Stimulated activated CD4-positive, alpha-beta T cell treated with anti-CD3 and anti-CD28 coated beads, Interleukin-4, amount 100 ng/mL, for 48 hours (primary cell): ENCODE measurements at regions not wholly inside any gene's neighbourhood (a gene's known extent, or its start where the extent isn't known, plus 50 kb on each side); places are given as distances from the start of the nearest gene placed in this dataset.

ENCODE experiments used
- DNase-seq, 2 donors: peaks; one replicate each; pipeline ENCODE4 v3.0.0-alpha.2; 2020; ENCODE audit warnings: low read depth in 2 of 2

GRCh38 chr4:56240554-56241174 is 146.6 kb downstream of the AASDH start:
- DNase-seq, result no peak

- no peak for DNase-seq
Observed at GRCh38 chr4:56238251-56238650, 149.0 kb downstream of the AASDH start.

DNA sequence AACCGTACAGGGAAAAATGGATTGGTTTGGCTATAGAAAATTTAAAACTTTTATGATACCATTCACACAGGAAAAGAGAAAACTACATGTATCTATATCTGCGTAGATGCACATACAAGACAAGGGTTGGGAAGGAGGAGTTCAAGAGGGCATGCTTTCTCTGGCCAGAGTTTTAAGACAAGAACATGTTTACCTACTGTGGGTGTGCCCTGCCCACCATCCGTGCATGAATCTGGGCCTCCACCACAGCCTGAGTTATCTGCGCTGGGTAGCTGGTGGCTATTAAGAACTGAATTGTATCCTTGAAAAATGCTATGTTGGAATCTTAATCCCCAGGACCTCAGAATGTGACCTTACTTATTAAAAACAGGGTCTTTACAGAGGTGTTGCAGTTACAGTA is 151.6 kb downstream of the AASDH start:
- DNase-seq, result no peak

GRCh38 chr4:56235011-56235410 is 152.3 kb downstream of the AASDH start:
- DNase-seq, result no peak

GRCh38 chr4:56234098-56234497 is 153.2 kb downstream of the AASDH start:
- no peak for DNase-seq

GRCh38 chr4:56231410-56231809 is 155.9 kb downstream of the AASDH start:
- DNase-seq, result no peak

DNA sequence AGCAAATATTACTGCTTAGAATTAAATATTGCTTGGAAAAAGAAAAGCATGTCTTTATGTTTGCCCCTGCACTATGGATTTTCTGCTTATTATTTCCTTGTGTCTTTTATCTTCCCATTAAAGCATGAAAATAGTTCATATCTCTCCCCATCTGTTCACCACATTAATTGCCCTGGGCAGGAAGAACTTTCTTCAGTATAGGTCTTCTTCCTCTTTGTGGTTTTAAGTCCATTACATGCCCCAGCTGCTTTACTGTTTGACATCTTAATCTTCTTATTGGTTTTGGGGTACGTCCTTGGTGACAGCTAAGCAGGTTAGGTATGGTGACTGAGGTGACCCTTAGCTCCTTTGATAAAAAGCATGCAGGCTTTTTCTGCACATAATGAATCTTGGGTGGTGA is 157.3 kb downstream of the AASDH start:
- no peak for DNase-seq

GRCh38 chr4:56227301-56227835 is 159.9 kb downstream of the AASDH start:
- no peak for DNase-seq

DNA sequence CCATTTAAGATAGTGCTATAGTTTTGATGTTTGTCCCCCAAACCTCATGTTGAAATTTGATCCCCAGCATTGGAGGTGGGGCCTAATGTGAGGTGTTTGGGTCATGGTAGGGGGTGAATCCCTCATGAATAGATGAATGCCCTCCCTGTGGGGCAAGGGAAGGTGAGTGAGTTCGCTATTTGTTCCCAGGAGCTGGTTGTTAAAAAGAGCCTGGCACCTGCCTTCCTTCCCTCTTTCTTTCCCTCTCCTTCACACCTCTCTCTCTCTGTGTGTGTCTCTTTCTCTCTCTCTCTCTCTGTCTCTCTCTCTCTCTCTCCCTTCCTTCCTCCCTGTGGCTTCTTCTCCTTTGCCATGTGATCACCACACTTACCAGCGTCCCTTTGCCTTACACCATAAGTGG is 160.7 kb downstream of the AASDH start:
- no peak for DNase-seq

- no peak for DNase-seq
Observed at GRCh38 chr4:56224641-56225040, 162.7 kb downstream of the AASDH start.

DNA sequence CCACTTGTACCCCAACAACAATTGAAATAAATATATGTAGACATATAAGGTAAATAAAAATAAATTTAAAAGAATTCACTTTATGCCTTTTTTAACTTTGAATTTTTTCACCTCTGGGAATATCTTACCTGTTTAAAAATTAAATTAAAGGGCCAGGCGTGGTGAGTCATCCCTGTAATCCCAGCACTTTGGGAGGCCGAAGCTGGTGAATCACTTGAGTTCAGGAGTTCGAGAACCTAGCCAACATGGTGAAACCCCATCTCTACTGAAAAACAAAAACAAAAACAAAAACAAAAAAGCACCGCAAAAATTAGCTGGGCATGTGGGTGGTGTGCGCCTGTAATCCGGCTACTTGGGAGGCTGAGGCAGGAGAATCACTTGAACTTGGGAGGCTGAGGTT is 164.8 kb downstream of the AASDH start:
- no peak for DNase-seq

GRCh38 chr4:56220261-56220660 is 167.0 kb downstream of the AASDH start:
- no peak for DNase-seq

GRCh38 chr4:56219447-56219846 is 167.8 kb downstream of the AASDH start:
- no peak for DNase-seq

- no peak for DNase-seq
Observed at GRCh38 chr4:56218230-56218895, 168.9 kb downstream of the AASDH start.

DNA sequence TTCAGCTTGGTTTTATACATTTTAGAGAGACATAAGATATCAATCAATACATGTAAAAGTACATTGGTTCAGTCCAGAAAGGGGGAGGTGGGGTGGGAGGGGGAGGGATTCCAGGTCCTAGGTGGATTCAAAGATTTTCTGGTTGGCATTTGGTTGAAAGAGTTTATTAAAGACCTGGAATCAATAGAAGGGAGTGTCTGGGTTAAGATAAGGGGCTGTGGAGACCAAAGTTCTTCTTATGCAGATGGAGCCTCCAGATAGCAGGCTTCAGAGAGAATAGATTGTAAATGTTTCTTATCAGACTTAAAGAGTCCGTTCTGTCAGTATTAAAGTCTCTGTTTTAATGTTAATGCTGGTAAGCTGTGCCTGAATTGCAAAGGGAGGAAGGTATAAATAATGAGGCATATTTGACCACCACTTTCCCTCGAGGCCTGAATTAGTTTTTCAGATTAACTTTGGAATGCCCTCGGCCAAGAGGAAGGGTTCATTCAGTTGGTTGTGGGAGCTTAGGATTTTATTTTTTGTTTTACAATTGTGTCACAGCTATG is 169.9 kb downstream of the AASDH start:
- DNase-seq, result no peak

DNA sequence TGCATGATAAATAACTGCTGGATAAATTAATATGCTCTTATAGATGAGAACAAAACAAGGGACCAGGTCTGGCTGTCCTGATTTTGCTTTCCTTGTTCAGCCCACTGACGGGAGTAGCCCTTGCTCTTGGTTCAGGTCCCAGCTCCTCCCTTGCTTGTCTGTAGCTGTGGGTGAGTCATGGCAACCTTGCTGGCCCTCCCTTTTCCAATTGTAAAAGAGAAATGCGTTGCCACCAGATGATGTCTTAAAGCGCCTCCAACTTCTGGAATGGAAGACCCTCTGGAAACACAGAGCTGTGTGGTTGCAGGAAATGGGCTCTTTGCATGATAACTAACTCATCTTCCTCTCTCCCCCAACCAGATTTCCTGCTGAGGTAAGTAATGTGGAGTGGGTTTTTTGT is 171.4 kb downstream of the AASDH start:
- DNase-seq, result no peak

- DNase-seq, result no peak
Observed at GRCh38 chr4:56215141-56215783, 172.0 kb downstream of the AASDH start.

GRCh38 chr4:56213543-56213942 is 173.7 kb downstream of the AASDH start:
- DNase-seq, result no peak

- no peak for DNase-seq
Observed at GRCh38 chr4:56212774-56213173, 174.5 kb downstream of the AASDH start.

GRCh38 chr4:56211202-56211601 is 176.1 kb downstream of the AASDH start:
- no peak for DNase-seq

DNA sequence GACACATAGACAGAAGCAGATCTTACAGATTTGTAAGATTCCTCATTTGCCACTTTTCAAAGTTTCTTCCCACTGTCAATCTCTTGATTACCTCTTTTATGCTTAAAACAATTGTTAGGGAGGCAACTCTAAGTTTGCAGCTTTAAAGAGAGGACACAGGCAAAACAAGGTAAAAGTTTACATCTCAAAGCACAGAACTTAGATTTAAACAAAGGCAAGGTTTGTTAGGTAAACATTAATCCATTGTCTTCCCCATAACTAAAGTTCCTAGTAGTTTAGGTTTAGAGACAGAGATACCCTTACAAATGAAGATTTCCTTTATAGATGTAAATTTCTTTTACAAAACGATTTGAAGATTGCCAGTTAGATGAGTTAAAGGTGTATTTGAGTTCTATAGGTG is 176.9 kb downstream of the AASDH start:
- no peak for DNase-seq

GRCh38 chr4:56209767-56210166 is 177.5 kb downstream of the AASDH start:
- no peak for DNase-seq

- no peak for DNase-seq
Observed at GRCh38 chr4:56208103-56208502, 179.2 kb downstream of the AASDH start.
